Activated T-cell treated with anti-CD3 and anti-CD28 coated beads, Interleukin-2, amount 50 U/mL, for 72 hours (primary cell): ENCODE measurements at regions not wholly inside any gene's neighbourhood (a gene's known extent, or its start where the extent isn't known, plus 50 kb on each side); places are given as distances from the start of the nearest gene placed in this dataset.

Source experiments
- ATAC-seq, 2 donors: fragments of 150-1000 bp; cut with Tn5 transposase; replicated peaks in 1 of 2; 2 replicates each; pipeline ENCODE4 v1.10.0; 2021; ENCODE audit warnings: moderate library complexity in 2 of 2, mild to moderate bottlenecking in 1 of 2
- DNase-seq, 2 donors: peaks; one replicate each; pipeline ENCODE4 v3.0.0; 2021 to 2022; ENCODE audit warnings: mixed read lengths in 1 of 2
- H3K27ac Mint-ChIP-seq: one replicate; pipeline ENCODE4 v1.8.0; 2022; ENCODE audit warnings: mild to moderate bottlenecking, moderate library complexity, mixed read lengths
- H3K27me3 Mint-ChIP-seq: one replicate; pipeline ENCODE4 v1.8.0; 2022; ENCODE audit warnings: low read depth, mixed read lengths
- H3K36me3 Mint-ChIP-seq, 2 donors: one replicate each; pipeline ENCODE4 v1.8.0; 2022; ENCODE audit warnings: mixed read lengths in 2 of 2, mild to moderate bottlenecking in 1 of 2; ENCODE audit not compliant: insufficient read depth in 2 of 2
- H3K4me1 Mint-ChIP-seq: one replicate; pipeline ENCODE4 v1.8.0; 2022; ENCODE audit warnings: low read depth, mixed read lengths
- H3K4me3 Mint-ChIP-seq, 2 donors: one replicate each; pipeline ENCODE4 v1.8.0; 2022; ENCODE audit warnings: mild to moderate bottlenecking in 2 of 2, mixed read lengths in 2 of 2, moderate library complexity in 2 of 2
- H3K9me3 Mint-ChIP-seq, 2 donors: one replicate each; pipeline ENCODE4 v1.8.0; 2022; ENCODE audit warnings: mixed read lengths in 2 of 2

GRCh38 chr1:203926025-203926540 is 64.7 kb downstream of the SNRPE start:
- DNase-seq (no peak), ATAC-seq (no peak)
- no peaks in the 10 kb centered on the region for H3K27me3 Mint-ChIP-seq
- H3K9me3 Mint-ChIP-seq: no peaks in the 10 kb centered on the region
- H3K4me1 Mint-ChIP-seq: peaks cover 6% of the 10 kb centered on the region
- no peak overlapping the region for H3K27ac Mint-ChIP-seq
- no peak overlapping the region for H3K4me3 Mint-ChIP-seq
- no peaks in the 10 kb centered on the region for H3K36me3 Mint-ChIP-seq

- no peak for ATAC-seq
- Mint-ChIP-seq H3K9me3 (no peaks in the 10 kb centered on the region), H3K27me3 (no peaks in the 10 kb centered on the region), H3K36me3 (no peaks in the 10 kb centered on the region), H3K4me1 (peaks cover 16% of the 10 kb centered on the region), H3K4me3 (no peak overlapping the region), H3K27ac (no peak overlapping the region)
- no peak for DNase-seq
These were observed 68.4 kb downstream of the SNRPE start for GRCh38 chr1:203929741-203930309.

- DNase-seq: no peak
- no peak for ATAC-seq
- Mint-ChIP-seq H3K9me3 (no peaks in the 10 kb centered on the region), H3K36me3 (no peaks in the 10 kb centered on the region), H3K27me3 (no peaks in the 10 kb centered on the region), H3K4me3 (no peak overlapping the region), H3K27ac (no peak overlapping the region), H3K4me1 (peaks cover 16% of the 10 kb centered on the region)
These were observed 68.9 kb downstream of the SNRPE start for GRCh38 chr1:203930342-203930741.

GRCh38 chr1:203931953-203932352 is 70.6 kb downstream of the SNRPE start:
- H3K27me3 Mint-ChIP-seq: no peaks in the 10 kb centered on the region
- no peak for ATAC-seq
- H3K4me3 Mint-ChIP-seq: no peak overlapping the region
- H3K4me1 Mint-ChIP-seq: peaks cover 16% of the 10 kb centered on the region
- no peak overlapping the region for H3K27ac Mint-ChIP-seq
- no peak for DNase-seq
- no peaks in the 10 kb centered on the region for H3K36me3 Mint-ChIP-seq
- H3K9me3 Mint-ChIP-seq: no peaks in the 10 kb centered on the region

GRCh38 chr1:203932556-203932955 is 71.2 kb downstream of the SNRPE start:
- DNase-seq: no peak
- H3K9me3 Mint-ChIP-seq: no peaks in the 10 kb centered on the region
- H3K36me3 Mint-ChIP-seq: no peaks in the 10 kb centered on the region
- ATAC-seq: no peak
- H3K27me3 Mint-ChIP-seq: no peaks in the 10 kb centered on the region
- peaks cover 16% of the 10 kb centered on the region for H3K4me1 Mint-ChIP-seq
- no peak overlapping the region for H3K4me3 Mint-ChIP-seq
- no peak overlapping the region for H3K27ac Mint-ChIP-seq

- no peak overlapping the region for H3K27ac Mint-ChIP-seq
- H3K27me3 Mint-ChIP-seq: no peaks in the 10 kb centered on the region
- H3K4me3 Mint-ChIP-seq: no peak overlapping the region
- peaks cover 16% of the 10 kb centered on the region for H3K4me1 Mint-ChIP-seq
- DNase-seq: no peak
- no peaks in the 10 kb centered on the region for H3K36me3 Mint-ChIP-seq
- ATAC-seq: no peak
- H3K9me3 Mint-ChIP-seq: no peaks in the 10 kb centered on the region
These were observed 72.6 kb downstream of the SNRPE start for GRCh38 chr1:203934027-203934426.

GRCh38 chr1:203934651-203935050 is 73.3 kb downstream of the SNRPE start:
- no peak overlapping the region for H3K27ac Mint-ChIP-seq
- H3K4me1 Mint-ChIP-seq: peaks cover 13% of the 10 kb centered on the region
- H3K9me3 Mint-ChIP-seq: no peaks in the 10 kb centered on the region
- ATAC-seq: no peak
- DNase-seq: no peak
- H3K4me3 Mint-ChIP-seq: no peak overlapping the region
- peaks cover 3% of the 10 kb centered on the region for H3K27me3 Mint-ChIP-seq
- H3K36me3 Mint-ChIP-seq: no peaks in the 10 kb centered on the region

GRCh38 chr1:203935321-203935720 is 73.9 kb downstream of the SNRPE start:
- Mint-ChIP-seq H3K27me3 (peaks cover 8% of the 10 kb centered on the region), H3K9me3 (no peaks in the 10 kb centered on the region), H3K36me3 (no peaks in the 10 kb centered on the region), H3K27ac (no peak overlapping the region), H3K4me3 (no peak overlapping the region), H3K4me1 (peaks cover 9% of the 10 kb centered on the region)
- no peak for ATAC-seq
- DNase-seq: no peak

GRCh38 chr1:203937678-203938330 is 76.4 kb downstream of the SNRPE start:
- Mint-ChIP-seq H3K4me1 (peaks cover under 1% of the 10 kb centered on the region), H3K27me3 (peaks cover 8% of the 10 kb centered on the region), H3K36me3 (no peaks in the 10 kb centered on the region), H3K4me3 (no peak overlapping the region), H3K9me3 (no peaks in the 10 kb centered on the region), H3K27ac (no peak overlapping the region)
- ATAC-seq: no peak
- no peak for DNase-seq

GRCh38 chr1:203944651-203945404 is 83.4 kb downstream of the SNRPE start:
- H3K27me3 Mint-ChIP-seq: peaks cover 3% of the 10 kb centered on the region
- H3K36me3 Mint-ChIP-seq: no peaks in the 10 kb centered on the region
- no peaks in the 10 kb centered on the region for H3K4me1 Mint-ChIP-seq
- no peak overlapping the region for H3K4me3 Mint-ChIP-seq
- no peaks in the 10 kb centered on the region for H3K9me3 Mint-ChIP-seq
- no peak overlapping the region for H3K27ac Mint-ChIP-seq
- ATAC-seq (no peak), DNase-seq (no peak)

- no peak overlapping the region for H3K27ac Mint-ChIP-seq
- no peak for ATAC-seq
- H3K4me1 Mint-ChIP-seq: no peaks in the 10 kb centered on the region
- H3K27me3 Mint-ChIP-seq: peaks cover 27% of the 10 kb centered on the region
- no peak for DNase-seq
- peaks cover 11 to 14% of the 10 kb centered on the region in 2 donors for H3K36me3 Mint-ChIP-seq
- no peak overlapping the region for H3K4me3 Mint-ChIP-seq
- H3K9me3 Mint-ChIP-seq: peaks cover 3 to 9% of the 10 kb centered on the region in 2 donors
These were observed 92.9 kb downstream of the SNRPE start for GRCh38 chr1:203954293-203954692.

GRCh38 chr1:203954788-203955552 is 93.6 kb downstream of the SNRPE start:
- Mint-ChIP-seq H3K4me1 (no peaks in the 10 kb centered on the region), H3K4me3 (no peak overlapping the region), H3K27ac (no peak overlapping the region), H3K36me3 (peaks cover 11 to 14% of the 10 kb centered on the region in 2 donors), H3K27me3 (peaks cover 27% of the 10 kb centered on the region), H3K9me3 (peaks cover 3 to 9% of the 10 kb centered on the region in 2 donors)
- ATAC-seq (no peak), DNase-seq (no peak)

- ATAC-seq (no peak), DNase-seq (no peak)
- Mint-ChIP-seq H3K4me1 (no peaks in the 10 kb centered on the region), H3K4me3 (no peak overlapping the region), H3K9me3 (peaks cover 0 to 2% of the 10 kb centered on the region in 2 donors), H3K27me3 (no peaks in the 10 kb centered on the region), H3K27ac (no peak overlapping the region), H3K36me3 (peaks cover 2 to 3% of the 10 kb centered on the region in 2 donors)
These were observed 104.2 kb upstream of the SOX13 start for GRCh38 chr1:203968761-203969160.
